HCT116 (cell line): ENCODE measurements at regions not wholly inside any gene's neighbourhood (a gene's known extent, or its start where the extent isn't known, plus 50 kb on each side); places are given as distances from the start of the nearest gene placed in this dataset.

Experiments
- EZH2phosphoT487 ChIP-seq: fragments of 200-600 bp; IDR thresholded peaks from 2 replicates; pipeline ENCODE4 v1.6.1; 2018; ENCODE audit warnings: antibody characterized with exemption, borderline replicate concordance
- JUND ChIP-seq: IDR thresholded peaks from 2 replicates; pipeline ENCODE4 v1.6.1; 2012
- POLR2A ChIP-seq: IDR thresholded peaks from 2 replicates; pipeline ENCODE4 v1.7.0; 2011; ENCODE audit warnings: borderline replicate concordance; ENCODE audit not compliant: insufficient read depth, insufficient read length; ENCODE audit errors: extremely low read depth
- YY1 ChIP-seq: IDR thresholded peaks from 2 replicates; pipeline ENCODE4 v1.6.1; 2011; ENCODE audit warnings: low read length, low read depth, moderate library complexity, mild to moderate bottlenecking; ENCODE audit not compliant: insufficient replicate concordance; ENCODE audit errors: extremely low read depth
- ZFX ChIP-seq: fragments of 450-650 bp; IDR thresholded peaks from 2 replicates; pipeline ENCODE4 v1.6.1; 2017
- TF ChIP-seq, protein P1 (sequence below), 3 experiments: fragments of 200-600 bp in 1 of 3; sonication (generic) in 1 of 3; IDR thresholded peaks in 2 of 3; conservative IDR thresholded peaks in 1 of 3; 2 replicates each; pipeline ENCODE4 v1.5.1; 2012 to 2017; ENCODE audit warnings: low read depth in 2 of 3, low read length in 2 of 3, antibody characterized with exemption in 1 of 3, borderline replicate concordance in 1 of 3, control low read depth in 1 of 3, mild to moderate bottlenecking in 1 of 3, mixed read lengths in 1 of 3, mixed run types in 1 of 3, moderate library complexity in 1 of 3; ENCODE audit not compliant: insufficient read depth in 1 of 3

DNA sequence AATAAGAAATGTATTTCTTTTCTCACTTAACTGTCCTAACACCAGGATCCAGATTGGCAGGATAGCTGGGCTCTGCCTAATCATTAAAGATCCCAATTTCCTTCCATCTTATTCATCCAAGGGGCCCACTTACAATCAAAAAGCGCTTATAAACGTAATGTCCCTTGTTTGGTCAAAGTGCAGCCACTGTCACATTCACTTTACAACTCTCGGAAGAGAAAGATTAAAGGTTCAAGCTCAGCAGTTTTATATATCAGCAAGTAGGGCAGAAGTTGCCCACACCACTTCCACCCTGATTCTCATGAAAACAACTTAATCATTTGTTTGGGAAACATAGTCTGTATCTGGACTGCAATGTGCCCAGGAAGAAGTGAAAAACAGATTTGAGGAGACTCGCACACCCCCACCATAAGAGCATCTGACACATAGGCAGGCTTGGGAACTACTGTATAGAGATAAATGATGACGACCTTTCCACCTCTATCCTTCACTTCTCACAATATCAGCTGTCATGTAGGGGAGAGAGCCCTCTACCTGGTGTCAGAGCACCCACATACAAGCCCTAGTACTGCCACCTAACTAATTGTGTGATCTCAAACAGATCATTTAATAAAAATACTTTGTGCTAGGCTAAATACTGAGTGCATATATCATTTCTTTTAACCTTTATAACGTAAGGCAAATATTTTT lies 80.8 kb downstream of the CAPZA3 start:
- TF ChIP-seq POLR2A (no peak), EZH2phosphoT487 (no peak), YY1 (no peak), JUND (no peak), ZFX (no peak)
- TF ChIP-seq, protein P1, sequence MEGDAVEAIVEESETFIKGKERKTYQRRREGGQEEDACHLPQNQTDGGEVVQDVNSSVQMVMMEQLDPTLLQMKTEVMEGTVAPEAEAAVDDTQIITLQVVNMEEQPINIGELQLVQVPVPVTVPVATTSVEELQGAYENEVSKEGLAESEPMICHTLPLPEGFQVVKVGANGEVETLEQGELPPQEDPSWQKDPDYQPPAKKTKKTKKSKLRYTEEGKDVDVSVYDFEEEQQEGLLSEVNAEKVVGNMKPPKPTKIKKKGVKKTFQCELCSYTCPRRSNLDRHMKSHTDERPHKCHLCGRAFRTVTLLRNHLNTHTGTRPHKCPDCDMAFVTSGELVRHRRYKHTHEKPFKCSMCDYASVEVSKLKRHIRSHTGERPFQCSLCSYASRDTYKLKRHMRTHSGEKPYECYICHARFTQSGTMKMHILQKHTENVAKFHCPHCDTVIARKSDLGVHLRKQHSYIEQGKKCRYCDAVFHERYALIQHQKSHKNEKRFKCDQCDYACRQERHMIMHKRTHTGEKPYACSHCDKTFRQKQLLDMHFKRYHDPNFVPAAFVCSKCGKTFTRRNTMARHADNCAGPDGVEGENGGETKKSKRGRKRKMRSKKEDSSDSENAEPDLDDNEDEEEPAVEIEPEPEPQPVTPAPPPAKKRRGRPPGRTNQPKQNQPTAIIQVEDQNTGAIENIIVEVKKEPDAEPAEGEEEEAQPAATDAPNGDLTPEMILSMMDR (IDR thresholded peaks at IDR 0.05 in 2 of 3, conservative IDR thresholded peaks at IDR 0.05 in 1 of 3; ENCODE audit: borderline replicate concordance in 1 of 3, insufficient read depth in 1 of 3, low read depth in 2 of 3, low read length in 2 of 3): no peak
